Epithelial cell of proximal tubule (primary cell): ENCODE measurements at regions not wholly inside any gene's neighbourhood (a gene's known extent, or its start where the extent isn't known, plus 50 kb on each side); places are given as distances from the start of the nearest gene placed in this dataset.

Source experiments
- DNase-seq: peaks from one replicate; pipeline ENCODE4 v3.0.0-alpha.2; 2011; ENCODE audit warnings: low read depth
- H3K4me3 ChIP-seq: 2 replicates; pipeline ENCODE4 v1.5.1; 2011; ENCODE audit warnings: low read depth, mild to moderate bottlenecking, low read length
- CTCF ChIP-seq: conservative IDR thresholded peaks from 2 replicates; pipeline ENCODE4 v1.5.1; 2012; ENCODE audit warnings: low read depth, mild to moderate bottlenecking, low read length

DNA sequence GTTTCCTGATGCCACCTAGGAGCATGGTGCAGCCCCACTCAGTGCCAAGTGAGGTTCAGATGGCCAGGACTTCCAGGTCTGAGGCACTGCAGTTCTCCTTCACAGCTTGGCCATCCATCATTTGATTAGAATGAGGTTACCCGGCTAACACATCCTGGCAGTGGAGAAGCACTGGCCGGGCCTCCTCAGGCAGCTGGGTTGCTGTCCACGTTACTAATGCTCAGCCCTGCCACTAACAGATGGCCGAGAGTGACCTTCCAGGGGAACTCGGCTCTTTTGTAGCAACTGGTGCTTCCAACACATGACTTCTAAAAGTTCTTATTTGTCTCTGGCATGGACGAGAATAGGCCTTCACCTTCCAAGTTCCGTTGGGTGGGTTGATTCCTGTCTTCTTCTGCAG lies 204.6 kb upstream of the CFAP20DC start:
- no peak overlapping the region for H3K4me3 ChIP-seq
- no peak for TF ChIP-seq CTCF
- no peak for DNase-seq

DNA sequence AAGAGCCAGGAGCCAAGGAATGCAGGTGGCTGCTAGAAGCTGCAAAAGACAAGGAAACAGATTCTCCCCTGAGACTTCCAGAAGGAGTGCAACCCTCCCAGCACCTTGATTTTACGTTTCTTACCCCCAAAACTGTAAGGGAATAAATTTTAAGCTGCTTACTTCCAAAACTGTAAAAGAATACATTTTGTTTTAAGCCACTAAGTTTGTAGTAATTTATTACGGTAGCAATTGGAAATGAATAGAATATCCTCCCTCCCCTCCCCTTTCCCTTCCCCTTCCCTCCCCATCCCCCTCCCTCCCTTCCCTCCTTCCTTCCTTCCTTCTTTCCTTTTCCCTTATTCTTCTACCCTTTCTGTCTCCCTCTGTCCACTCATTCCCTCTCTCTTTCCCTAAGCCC lies 203.7 kb upstream of the CFAP20DC start:
- DNase-seq: no peak
- TF ChIP-seq CTCF: no peak
- H3K4me3 ChIP-seq: no peak overlapping the region

DNA sequence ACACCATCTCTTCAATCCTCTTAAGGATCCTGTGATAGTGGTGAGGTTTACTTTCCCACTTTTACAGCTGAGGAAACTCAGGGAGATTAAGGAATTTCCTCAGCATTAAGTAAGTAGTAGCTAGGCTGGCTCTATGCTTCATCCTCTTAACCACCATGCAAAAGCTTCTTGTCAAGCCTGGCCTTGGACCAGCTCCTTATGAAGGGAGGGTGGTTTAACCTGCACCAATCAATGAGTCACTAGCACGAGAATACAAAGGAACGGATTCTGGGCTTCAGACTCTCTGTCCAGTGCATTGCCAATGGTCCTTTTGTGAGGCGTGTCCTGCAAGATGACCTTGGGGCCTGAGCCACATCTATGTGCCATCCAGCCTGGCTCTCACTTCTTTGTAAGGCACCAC lies 202.0 kb upstream of the CFAP20DC start:
- no peak overlapping the region for H3K4me3 ChIP-seq
- TF ChIP-seq CTCF: no peak
- DNase-seq: no peak

DNA sequence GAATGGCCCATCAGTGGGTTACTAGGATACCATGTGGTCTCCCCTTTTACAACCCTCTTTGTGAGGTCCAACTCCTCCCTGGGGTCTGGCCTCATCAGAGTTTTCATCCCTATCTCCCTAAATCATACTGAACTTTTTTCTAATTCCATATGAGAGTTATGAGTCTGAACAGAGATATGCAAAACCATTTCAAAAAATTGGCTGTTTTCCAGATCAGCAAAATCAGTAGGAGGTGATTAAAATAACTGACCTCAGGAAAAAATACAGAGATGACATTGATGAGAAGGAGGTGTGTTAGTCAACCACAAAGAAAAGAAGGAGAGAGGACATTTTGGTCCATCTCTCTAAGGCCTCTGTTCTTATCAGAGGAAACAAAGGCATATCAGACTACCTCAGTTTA lies 200.8 kb upstream of the CFAP20DC start:
- no peak overlapping the region for H3K4me3 ChIP-seq
- no peak for TF ChIP-seq CTCF
- no peak for DNase-seq

DNA sequence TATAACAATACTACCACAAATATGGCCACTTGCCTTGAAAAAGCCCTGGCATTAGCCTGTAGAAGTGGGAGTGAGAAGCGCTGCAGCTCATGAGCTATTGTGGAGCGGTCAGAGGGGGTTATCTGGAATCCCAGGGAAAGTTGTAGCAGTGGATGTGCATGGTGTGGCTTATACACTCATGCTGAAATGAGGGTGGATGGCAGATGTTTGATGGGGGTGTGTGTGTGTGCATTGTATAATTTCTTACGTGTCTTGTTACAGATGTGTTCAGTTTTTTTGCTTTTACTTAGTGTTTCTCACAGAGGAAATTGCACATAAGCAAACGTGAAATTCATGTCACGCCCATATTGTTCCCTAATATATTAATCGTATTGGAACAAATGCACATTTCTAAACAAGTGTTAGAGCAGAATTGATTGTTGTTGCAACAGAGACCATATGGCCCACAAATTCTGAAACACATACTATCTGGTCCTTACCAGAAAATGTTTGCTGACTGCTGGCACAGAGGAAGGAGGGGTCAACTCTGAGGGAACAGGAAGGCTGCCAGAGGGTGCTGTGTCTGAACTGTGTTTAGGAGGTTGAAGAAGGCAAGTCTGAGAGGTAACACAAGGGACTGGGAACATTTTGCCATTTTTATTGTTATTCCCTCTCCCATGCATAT lies 200.0 kb upstream of the CFAP20DC start:
- no peak for TF ChIP-seq CTCF
- DNase-seq: no peak
- H3K4me3 ChIP-seq: no peak overlapping the region

DNA sequence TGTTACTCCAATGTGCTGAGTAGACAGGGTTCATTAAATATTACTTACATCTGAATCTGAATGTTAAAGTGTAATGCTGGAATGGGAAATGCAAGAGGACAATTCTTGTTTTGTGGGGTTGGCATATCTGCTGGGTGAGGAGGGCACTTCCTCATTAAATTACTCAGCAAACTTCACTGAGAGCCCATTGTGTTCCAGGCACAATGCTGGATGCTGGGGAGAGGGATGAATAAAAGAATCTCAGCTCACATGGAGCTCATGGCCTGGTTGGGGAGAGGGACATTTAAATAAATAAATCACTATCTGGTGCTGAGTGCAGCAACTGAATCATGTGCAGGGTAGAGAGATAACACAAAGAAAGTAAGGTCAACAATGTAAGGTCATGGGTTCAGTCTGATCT lies 199.2 kb upstream of the CFAP20DC start:
- DNase-seq: no peak
- no peak for TF ChIP-seq CTCF
- no peak overlapping the region for H3K4me3 ChIP-seq

DNA sequence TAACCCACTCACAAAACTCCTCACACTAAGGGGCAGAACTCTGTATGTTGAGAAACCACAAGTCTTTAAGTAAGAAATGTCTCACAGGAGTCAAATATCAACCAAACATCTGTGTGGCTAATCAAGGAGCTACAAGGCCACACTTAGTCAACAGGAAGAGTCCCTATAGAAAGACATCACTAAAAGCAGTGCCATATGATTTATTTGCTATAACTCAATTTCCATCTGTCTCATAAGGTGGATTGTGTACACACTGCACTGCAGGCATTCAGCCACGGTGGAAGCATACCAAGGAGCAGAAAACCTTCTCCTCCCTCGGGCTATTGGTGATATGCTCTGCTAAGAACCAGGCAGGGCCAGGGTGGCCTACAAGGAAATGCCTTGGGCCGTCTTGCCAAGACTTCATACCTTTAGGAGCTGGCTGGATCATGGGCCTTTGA lies 197.6 kb upstream of the CFAP20DC start:
- TF ChIP-seq CTCF: no peak
- H3K4me3 ChIP-seq: no peak overlapping the region
- DNase-seq: no peak
